ENCODE measurements at regions not wholly inside any gene's neighbourhood (a gene's known extent, or its start where the extent isn't known, plus 50 kb on each side); places are given as distances from the start of the nearest gene placed in this dataset.

DNA sequence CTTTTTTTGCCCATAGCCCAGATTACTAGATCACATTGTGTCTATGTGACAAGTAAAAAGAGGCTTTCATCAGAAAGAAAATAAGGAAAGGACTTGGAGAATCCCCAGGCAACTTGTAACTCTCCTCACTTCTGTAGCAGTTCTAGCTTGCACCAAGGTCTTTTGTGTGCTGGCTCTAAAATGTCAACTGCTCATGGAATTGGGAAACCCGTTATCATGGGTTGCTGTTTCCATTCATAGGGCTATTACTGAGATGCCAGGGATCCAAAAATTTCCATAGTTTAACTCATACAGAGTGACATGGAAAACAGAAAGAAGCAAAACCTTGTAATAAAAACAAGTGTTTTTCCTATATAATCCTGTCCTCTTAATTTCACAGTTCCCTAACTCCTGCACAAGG lies 123.9 kb upstream of the FBXL7 start:
- no peaks in the 10 kb centered on the region for H4K20me1 ChIP-seq (ENCODE audit: insufficient read depth, poor library complexity, severe bottlenecking)
- no peak overlapping the region for H3K4me3 ChIP-seq
- no peaks in the 10 kb centered on the region for H3K9me3 ChIP-seq (ENCODE audit: low read depth)
- TF ChIP-seq EZH2phosphoT487 (IDR thresholded peaks at IDR 0.05; ENCODE audit: low read depth, severe bottlenecking, unreplicated experiment) (no peak), EZH2 (IDR thresholded peaks at IDR 0.05; ENCODE audit: borderline replicate concordance) (no peak)
- TF ChIP-seq, protein P1, sequence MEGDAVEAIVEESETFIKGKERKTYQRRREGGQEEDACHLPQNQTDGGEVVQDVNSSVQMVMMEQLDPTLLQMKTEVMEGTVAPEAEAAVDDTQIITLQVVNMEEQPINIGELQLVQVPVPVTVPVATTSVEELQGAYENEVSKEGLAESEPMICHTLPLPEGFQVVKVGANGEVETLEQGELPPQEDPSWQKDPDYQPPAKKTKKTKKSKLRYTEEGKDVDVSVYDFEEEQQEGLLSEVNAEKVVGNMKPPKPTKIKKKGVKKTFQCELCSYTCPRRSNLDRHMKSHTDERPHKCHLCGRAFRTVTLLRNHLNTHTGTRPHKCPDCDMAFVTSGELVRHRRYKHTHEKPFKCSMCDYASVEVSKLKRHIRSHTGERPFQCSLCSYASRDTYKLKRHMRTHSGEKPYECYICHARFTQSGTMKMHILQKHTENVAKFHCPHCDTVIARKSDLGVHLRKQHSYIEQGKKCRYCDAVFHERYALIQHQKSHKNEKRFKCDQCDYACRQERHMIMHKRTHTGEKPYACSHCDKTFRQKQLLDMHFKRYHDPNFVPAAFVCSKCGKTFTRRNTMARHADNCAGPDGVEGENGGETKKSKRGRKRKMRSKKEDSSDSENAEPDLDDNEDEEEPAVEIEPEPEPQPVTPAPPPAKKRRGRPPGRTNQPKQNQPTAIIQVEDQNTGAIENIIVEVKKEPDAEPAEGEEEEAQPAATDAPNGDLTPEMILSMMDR (IDR thresholded peaks at IDR 0.05; ENCODE audit: poor library complexity): no peak
- H3K27me3 ChIP-seq: no peaks in the 10 kb centered on the region
- no peak overlapping the region for H2AFZ ChIP-seq
- H3K4me1 ChIP-seq (ENCODE audit: insufficient read depth): no peaks in the 10 kb centered on the region
- no peaks in the 10 kb centered on the region for H3K9me2 ChIP-seq (replicated peaks; ENCODE audit: insufficient read depth)
- WGBS (ENCODE audit: low lambda C conversion rate, missing lambda C conversion rate): 90% methylated on average over 1 of the region's 1 CpG
- no peak for DNase-seq (ENCODE audit: low spot score)
- no peaks in the 10 kb centered on the region for H3K79me2 ChIP-seq
- no peak overlapping the region for H3K4me2 ChIP-seq
- no peaks in the 10 kb centered on the region for H3K36me3 ChIP-seq (replicated peaks; ENCODE audit: insufficient read depth, low read depth)
- no peak overlapping the region for H3K27ac ChIP-seq

DNA sequence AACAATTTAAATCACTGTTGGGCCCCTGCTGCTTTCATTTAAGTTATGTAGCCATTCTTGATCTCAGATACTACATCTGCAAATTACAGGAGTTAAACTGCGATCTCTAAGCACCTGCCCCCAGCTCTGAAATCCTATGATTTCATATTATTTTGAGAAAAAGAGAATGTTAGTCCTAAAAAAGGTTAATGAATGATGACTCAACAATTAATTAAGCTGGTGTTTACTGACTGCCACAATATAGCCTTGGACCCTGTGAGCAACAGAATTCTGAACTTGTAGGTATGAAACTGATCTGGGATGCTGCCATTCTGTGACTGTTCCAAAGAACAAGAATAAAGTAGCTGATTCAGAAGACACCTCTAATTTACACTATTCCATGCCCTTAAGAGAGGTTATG lies 124.4 kb upstream of the FBXL7 start:
- Histone ChIP-seq H3K36me3 (replicated peaks; ENCODE audit: insufficient read depth, low read depth) (no peaks in the 10 kb centered on the region), H3K4me3 (no peak overlapping the region), H3K79me2 (no peaks in the 10 kb centered on the region), H3K4me2 (no peak overlapping the region), H3K4me1 (ENCODE audit: insufficient read depth) (no peaks in the 10 kb centered on the region), H3K9me2 (replicated peaks; ENCODE audit: insufficient read depth) (no peaks in the 10 kb centered on the region), H3K9me3 (ENCODE audit: low read depth) (no peaks in the 10 kb centered on the region), H4K20me1 (ENCODE audit: insufficient read depth, poor library complexity, severe bottlenecking) (no peaks in the 10 kb centered on the region), H2AFZ (no peak overlapping the region), H3K27ac (no peak overlapping the region), H3K27me3 (no peaks in the 10 kb centered on the region)
- TF ChIP-seq EZH2 (IDR thresholded peaks at IDR 0.05; ENCODE audit: borderline replicate concordance): no peak
- TF ChIP-seq, protein P1 (IDR thresholded peaks at IDR 0.05; ENCODE audit: poor library complexity): no peak
- no peak for TF ChIP-seq EZH2phosphoT487 (IDR thresholded peaks at IDR 0.05; ENCODE audit: low read depth, severe bottlenecking, unreplicated experiment)
- DNase-seq (ENCODE audit: low spot score): no peak
- WGBS (ENCODE audit: low lambda C conversion rate, missing lambda C conversion rate): 96% methylated on average over 1 of the region's 1 CpG

DNA sequence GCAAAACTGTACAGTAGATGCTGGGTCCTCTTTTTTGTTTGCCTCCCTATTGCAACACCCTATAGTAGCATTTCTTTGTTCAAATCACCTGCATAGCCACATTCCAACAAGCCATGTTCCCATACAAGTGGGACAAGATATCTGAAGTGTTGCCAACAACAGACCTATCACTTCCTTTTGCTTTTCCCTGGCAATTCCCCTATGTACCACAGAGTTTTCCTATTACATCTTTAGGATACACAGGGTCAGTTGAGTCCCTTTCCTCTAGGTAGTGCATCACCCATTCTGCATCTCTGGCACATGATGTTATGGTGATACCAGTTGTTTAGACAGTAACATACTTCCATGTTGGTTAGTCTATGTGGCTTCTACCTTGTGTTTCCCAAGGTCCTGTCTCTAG lies 125.1 kb upstream of the FBXL7 start:
- no peak overlapping the region for H2AFZ ChIP-seq
- no peaks in the 10 kb centered on the region for H3K9me2 ChIP-seq (replicated peaks; ENCODE audit: insufficient read depth)
- TF ChIP-seq EZH2phosphoT487 (IDR thresholded peaks at IDR 0.05; ENCODE audit: low read depth, severe bottlenecking, unreplicated experiment) (no peak), EZH2 (IDR thresholded peaks at IDR 0.05; ENCODE audit: borderline replicate concordance) (no peak)
- TF ChIP-seq, protein P1 (IDR thresholded peaks at IDR 0.05; ENCODE audit: poor library complexity): no peak

DNA sequence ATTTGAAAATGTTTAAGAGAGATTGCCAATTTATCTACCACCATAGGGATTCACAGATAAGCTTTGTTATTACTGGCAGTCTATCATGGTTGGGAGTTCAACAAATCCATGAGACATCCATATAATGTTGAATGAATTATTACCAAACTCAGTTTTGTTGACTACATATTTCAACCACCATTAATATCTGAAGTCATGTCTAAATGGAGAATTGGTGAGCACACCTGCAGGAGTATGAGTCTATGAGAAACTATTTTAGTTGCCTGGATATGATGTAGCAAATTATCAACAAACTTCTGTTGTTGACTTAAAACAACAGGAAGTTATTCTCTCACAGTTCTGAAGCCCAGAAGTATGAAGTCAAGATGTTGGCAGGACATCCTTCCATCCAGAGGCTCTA lies 126.8 kb upstream of the FBXL7 start:
- no peaks in the 10 kb centered on the region for H3K79me2 ChIP-seq
- H3K27me3 ChIP-seq: no peaks in the 10 kb centered on the region
- no peaks in the 10 kb centered on the region for H3K4me1 ChIP-seq (ENCODE audit: insufficient read depth)
- H3K4me3 ChIP-seq: no peak overlapping the region
- TF ChIP-seq, protein P1 (IDR thresholded peaks at IDR 0.05; ENCODE audit: poor library complexity): no peak
- no peak for TF ChIP-seq EZH2 (IDR thresholded peaks at IDR 0.05; ENCODE audit: borderline replicate concordance)
- no peak for TF ChIP-seq EZH2phosphoT487 (IDR thresholded peaks at IDR 0.05; ENCODE audit: low read depth, severe bottlenecking, unreplicated experiment)
- no peak overlapping the region for H3K4me2 ChIP-seq
- no peak overlapping the region for H3K27ac ChIP-seq
- no peaks in the 10 kb centered on the region for H3K36me3 ChIP-seq (replicated peaks; ENCODE audit: insufficient read depth, low read depth)
- H2AFZ ChIP-seq: no peak overlapping the region
- no peaks in the 10 kb centered on the region for H4K20me1 ChIP-seq (ENCODE audit: insufficient read depth, poor library complexity, severe bottlenecking)
- H3K9me2 ChIP-seq (replicated peaks; ENCODE audit: insufficient read depth): no peaks in the 10 kb centered on the region
- no peaks in the 10 kb centered on the region for H3K9me3 ChIP-seq (ENCODE audit: low read depth)
- DNase-seq (ENCODE audit: low spot score): no peak

More for the DNA sequence above, 125.1 kb upstream of the FBXL7 start:
- Histone ChIP-seq H3K36me3 (replicated peaks; ENCODE audit: insufficient read depth, low read depth) (no peaks in the 10 kb centered on the region), H3K79me2 (no peaks in the 10 kb centered on the region), H3K27me3 (no peaks in the 10 kb centered on the region), H3K4me3 (no peak overlapping the region), H4K20me1 (ENCODE audit: insufficient read depth, poor library complexity, severe bottlenecking) (no peaks in the 10 kb centered on the region), H3K27ac (no peak overlapping the region), H3K4me1 (ENCODE audit: insufficient read depth) (no peaks in the 10 kb centered on the region), H3K4me2 (no peak overlapping the region), H3K9me3 (ENCODE audit: low read depth) (no peaks in the 10 kb centered on the region)
- DNase-seq (ENCODE audit: low spot score): no peak
